Endodermal cell (in vitro differentiated cells): ENCODE measurements at regions not wholly inside any gene's neighbourhood (a gene's known extent, or its start where the extent isn't known, plus 50 kb on each side); places are given as distances from the start of the nearest gene placed in this dataset.

Experiments
- DNase-seq: peaks from one replicate; pipeline ENCODE4 v3.0.0-alpha.2; 2017
- H3K27ac ChIP-seq: 2 replicates; pipeline ENCODE4 v1.5.1; 2013; ENCODE audit warnings: mild to moderate bottlenecking, low read depth, low read length, moderate library complexity
- H3K27me3 ChIP-seq: 2 replicates; pipeline ENCODE4 v1.6.1; 2013; ENCODE audit warnings: mild to moderate bottlenecking, low read length, moderate library complexity; ENCODE audit not compliant: insufficient read depth, control insufficient read depth, poor library complexity, severe bottlenecking
- H3K36me3 ChIP-seq: 2 replicates; pipeline ENCODE4 v1.7.0; 2013; ENCODE audit warnings: mild to moderate bottlenecking, low read length, moderate library complexity; ENCODE audit not compliant: control insufficient read depth, insufficient read depth
- H3K4me1 ChIP-seq: one replicate; pipeline ENCODE4 v1.7.0; 2013; ENCODE audit warnings: low read length; ENCODE audit not compliant: control insufficient read depth, insufficient read depth
- H3K4me3 ChIP-seq: 2 replicates; pipeline ENCODE4 v1.5.1; 2013; ENCODE audit warnings: mild to moderate bottlenecking, low read length, moderate library complexity
- H3K9ac ChIP-seq: 2 replicates; pipeline ENCODE4 v1.6.1; 2013; ENCODE audit warnings: mild to moderate bottlenecking, low read length, moderate library complexity; ENCODE audit not compliant: poor library complexity, severe bottlenecking; ENCODE audit errors: extremely low read depth
- H3K9me3 ChIP-seq: 2 replicates; pipeline ENCODE4 v1.6.1; 2013; ENCODE audit warnings: mild to moderate bottlenecking, low read length, moderate library complexity; ENCODE audit not compliant: control insufficient read depth
- H3K27ac Mint-ChIP-seq: 2 replicates; pipeline ENCODE4 v1.8.0; 2020; ENCODE audit warnings: mixed read lengths
- H3K27me3 Mint-ChIP-seq: 2 replicates; pipeline ENCODE4 v1.8.0; 2021; ENCODE audit warnings: mild to moderate bottlenecking, mixed read lengths; ENCODE audit not compliant: insufficient read depth
- H3K36me3 Mint-ChIP-seq: 2 replicates; pipeline ENCODE4 v1.8.0; 2020; ENCODE audit warnings: low read depth, mixed read lengths
- H3K4me1 Mint-ChIP-seq: 2 replicates; pipeline ENCODE4 v1.8.0; 2020; ENCODE audit warnings: mixed read lengths
- H3K4me3 Mint-ChIP-seq: 2 replicates; pipeline ENCODE4 v1.8.0; 2020; ENCODE audit warnings: mild to moderate bottlenecking, moderate library complexity, mixed read lengths
- H3K9me3 Mint-ChIP-seq: 2 replicates; pipeline ENCODE4 v1.8.0; 2020; ENCODE audit warnings: mild to moderate bottlenecking, mixed read lengths
- WGBS, 2 experiments: methylation state at CpG; one replicate each; pipeline versions ENCODE4 v1.1.5 to v1.1.7; 2013; ENCODE audit warnings: missing lambda C conversion rate in 2 of 2, mixed read lengths in 1 of 2; ENCODE audit not compliant: insufficient coverage in 1 of 2, insufficient read length in 1 of 2; 5-methylcytosine and 5-hydroxymethylcytosine counted together
- TF ChIP-seq, protein P1 (sequence below): fragments of 200-600 bp; sonication (generic); conservative IDR thresholded peaks from 2 replicates; pipeline ENCODE4 v1.5.0; 2021; ENCODE audit warnings: antibody characterized with exemption, mild to moderate bottlenecking

DNA sequence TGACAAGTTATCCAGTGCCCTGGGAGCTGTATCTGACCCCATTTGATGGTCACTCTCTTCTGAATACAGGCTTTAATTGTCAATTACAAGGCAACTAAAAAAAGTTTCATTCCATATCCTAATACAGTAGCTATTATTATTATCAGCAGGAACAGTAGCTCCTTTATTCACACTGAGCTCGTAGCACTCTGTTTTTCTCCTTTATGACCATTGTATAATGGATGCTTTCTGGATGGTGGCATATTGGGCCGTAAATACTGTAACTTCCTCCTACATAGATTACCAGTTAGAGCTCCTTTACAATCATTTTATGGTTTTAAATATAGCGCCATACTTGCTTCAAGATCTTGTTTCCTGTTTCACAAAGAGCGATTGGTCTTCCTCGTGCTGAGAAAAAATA lies 1040.3 kb downstream of the TSN start:
- Histone ChIP-seq H3K9me3 (no peaks in the 10 kb centered on the region), H3K9ac (no peak overlapping the region), H3K27me3 (no peaks in the 10 kb centered on the region), H3K4me3 (no peak overlapping the region), H3K27ac (no peak overlapping the region), H3K4me1 (no peaks in the 10 kb centered on the region), H3K36me3 (no peaks in the 10 kb centered on the region)
- no peaks in the 10 kb centered on the region for H3K36me3 Mint-ChIP-seq
- no peak overlapping the region for H3K4me3 Mint-ChIP-seq
- no peak overlapping the region for H3K27ac Mint-ChIP-seq
- no peak for DNase-seq
- H3K27me3 Mint-ChIP-seq, result no peaks in the 10 kb centered on the region
- TF ChIP-seq, protein P1, sequence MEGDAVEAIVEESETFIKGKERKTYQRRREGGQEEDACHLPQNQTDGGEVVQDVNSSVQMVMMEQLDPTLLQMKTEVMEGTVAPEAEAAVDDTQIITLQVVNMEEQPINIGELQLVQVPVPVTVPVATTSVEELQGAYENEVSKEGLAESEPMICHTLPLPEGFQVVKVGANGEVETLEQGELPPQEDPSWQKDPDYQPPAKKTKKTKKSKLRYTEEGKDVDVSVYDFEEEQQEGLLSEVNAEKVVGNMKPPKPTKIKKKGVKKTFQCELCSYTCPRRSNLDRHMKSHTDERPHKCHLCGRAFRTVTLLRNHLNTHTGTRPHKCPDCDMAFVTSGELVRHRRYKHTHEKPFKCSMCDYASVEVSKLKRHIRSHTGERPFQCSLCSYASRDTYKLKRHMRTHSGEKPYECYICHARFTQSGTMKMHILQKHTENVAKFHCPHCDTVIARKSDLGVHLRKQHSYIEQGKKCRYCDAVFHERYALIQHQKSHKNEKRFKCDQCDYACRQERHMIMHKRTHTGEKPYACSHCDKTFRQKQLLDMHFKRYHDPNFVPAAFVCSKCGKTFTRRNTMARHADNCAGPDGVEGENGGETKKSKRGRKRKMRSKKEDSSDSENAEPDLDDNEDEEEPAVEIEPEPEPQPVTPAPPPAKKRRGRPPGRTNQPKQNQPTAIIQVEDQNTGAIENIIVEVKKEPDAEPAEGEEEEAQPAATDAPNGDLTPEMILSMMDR, result no peak
- no peaks in the 10 kb centered on the region for H3K4me1 Mint-ChIP-seq
- no peaks in the 10 kb centered on the region for H3K9me3 Mint-ChIP-seq
- 92 to 100% methylated on average over 3 to 5 of the region's 5 CpGs for WGBS, 2 experiments

DNA sequence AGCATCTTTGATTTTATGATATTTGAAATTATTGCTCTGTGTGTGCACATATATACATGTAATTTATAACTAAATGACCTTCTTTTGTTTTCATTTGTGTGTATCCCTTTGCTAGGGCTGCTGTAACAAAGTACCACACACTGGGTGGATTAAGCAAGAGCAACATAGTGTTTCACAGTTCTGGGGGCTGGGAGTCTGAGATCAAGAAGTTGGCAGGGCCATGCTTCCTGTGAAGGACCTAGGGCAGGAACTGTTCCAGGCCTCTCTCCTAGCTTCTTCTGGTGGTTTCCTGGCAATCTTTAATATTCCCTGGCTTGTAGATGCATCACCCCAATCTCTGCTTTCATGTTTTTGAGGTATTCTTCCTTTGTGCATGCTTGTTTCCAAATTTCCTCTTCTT lies 1043.9 kb downstream of the TSN start:
- H3K9me3 Mint-ChIP-seq, result no peaks in the 10 kb centered on the region
- no peaks in the 10 kb centered on the region for H3K4me1 Mint-ChIP-seq
- no peaks in the 10 kb centered on the region for H3K4me1 ChIP-seq

DNA sequence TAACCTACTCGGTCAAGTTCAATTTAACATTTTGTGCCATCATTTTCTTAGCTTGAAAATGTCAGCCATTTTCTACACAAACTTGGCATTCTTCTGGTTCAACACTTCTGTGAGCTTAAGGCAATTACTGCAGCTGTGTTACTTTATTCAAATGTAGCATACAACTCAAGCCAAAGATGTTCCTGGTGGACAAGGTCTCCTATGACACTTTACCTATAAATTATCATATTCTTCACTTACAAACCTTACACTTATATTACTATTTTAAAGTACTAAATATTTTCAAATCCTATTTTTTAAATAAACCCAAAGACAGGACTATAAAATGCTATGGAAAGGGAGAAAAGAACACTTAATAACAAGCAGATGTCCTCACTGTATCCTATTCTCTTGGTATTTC lies 1045.3 kb downstream of the TSN start:
- Mint-ChIP-seq H3K9me3 (no peaks in the 10 kb centered on the region), H3K4me3 (no peak overlapping the region), H3K4me1 (no peaks in the 10 kb centered on the region), H3K36me3 (no peaks in the 10 kb centered on the region), H3K27ac (no peak overlapping the region), H3K27me3 (no peaks in the 10 kb centered on the region)
- Histone ChIP-seq H3K9ac (no peak overlapping the region), H3K4me3 (no peak overlapping the region), H3K27me3 (no peaks in the 10 kb centered on the region), H3K4me1 (no peaks in the 10 kb centered on the region), H3K27ac (no peak overlapping the region), H3K36me3 (no peaks in the 10 kb centered on the region), H3K9me3 (no peaks in the 10 kb centered on the region)
- WGBS, 2 experiments, result 90 to 100% methylated on average over 1 of the region's 1 CpG
- DNase-seq, result no peak
- TF ChIP-seq, protein P1, result no peak

More for the DNA sequence above, 1043.9 kb downstream of the TSN start:
- H3K27me3 Mint-ChIP-seq, result no peaks in the 10 kb centered on the region
- H3K36me3 Mint-ChIP-seq, result no peaks in the 10 kb centered on the region
- H3K27ac Mint-ChIP-seq, result no peak overlapping the region
- TF ChIP-seq, protein P1, result no peak
- H3K27me3 ChIP-seq, result no peaks in the 10 kb centered on the region
- no peak overlapping the region for H3K9ac ChIP-seq
- H3K4me3 ChIP-seq, result no peak overlapping the region
- no peak overlapping the region for H3K27ac ChIP-seq
- H3K9me3 ChIP-seq, result no peaks in the 10 kb centered on the region
- no peak for DNase-seq
- H3K4me3 Mint-ChIP-seq, result no peak overlapping the region
- H3K36me3 ChIP-seq, result no peaks in the 10 kb centered on the region
